Right forelimb (tissue), 1 donor: ENCODE measurements at regions not wholly inside any gene's neighbourhood (a gene's known extent, or its start where the extent isn't known, plus 50 kb on each side); places are given as distances from the start of the nearest gene placed in this dataset.

ENCODE experiments used
- DNase-seq: peaks from one replicate; pipeline ENCODE4 v3.0.0-alpha.2; 2018

DNA sequence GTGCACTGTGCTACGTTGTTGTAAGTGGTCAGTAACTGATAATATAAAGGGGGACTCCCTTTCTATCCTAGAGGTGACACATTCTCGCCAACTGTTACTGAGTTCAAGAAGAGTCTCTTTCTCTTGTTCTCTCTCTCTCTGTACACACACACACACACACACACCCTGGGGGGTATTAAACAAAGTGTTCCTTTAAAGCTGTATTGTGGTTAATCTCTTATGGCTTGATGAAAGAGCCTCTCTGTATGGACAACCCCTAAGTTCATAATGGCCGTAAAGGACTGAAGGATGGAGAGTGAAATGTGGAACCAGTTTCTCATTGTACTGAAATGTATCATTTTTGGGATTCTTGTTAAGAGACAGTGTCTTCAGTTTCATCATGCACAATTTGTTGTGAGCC lies 145.2 kb upstream of the BMPER start:
- no peak for DNase-seq

GRCh38 chr7:33760834-33761233 lies 144.5 kb upstream of the BMPER start:
- no peak for DNase-seq

DNA sequence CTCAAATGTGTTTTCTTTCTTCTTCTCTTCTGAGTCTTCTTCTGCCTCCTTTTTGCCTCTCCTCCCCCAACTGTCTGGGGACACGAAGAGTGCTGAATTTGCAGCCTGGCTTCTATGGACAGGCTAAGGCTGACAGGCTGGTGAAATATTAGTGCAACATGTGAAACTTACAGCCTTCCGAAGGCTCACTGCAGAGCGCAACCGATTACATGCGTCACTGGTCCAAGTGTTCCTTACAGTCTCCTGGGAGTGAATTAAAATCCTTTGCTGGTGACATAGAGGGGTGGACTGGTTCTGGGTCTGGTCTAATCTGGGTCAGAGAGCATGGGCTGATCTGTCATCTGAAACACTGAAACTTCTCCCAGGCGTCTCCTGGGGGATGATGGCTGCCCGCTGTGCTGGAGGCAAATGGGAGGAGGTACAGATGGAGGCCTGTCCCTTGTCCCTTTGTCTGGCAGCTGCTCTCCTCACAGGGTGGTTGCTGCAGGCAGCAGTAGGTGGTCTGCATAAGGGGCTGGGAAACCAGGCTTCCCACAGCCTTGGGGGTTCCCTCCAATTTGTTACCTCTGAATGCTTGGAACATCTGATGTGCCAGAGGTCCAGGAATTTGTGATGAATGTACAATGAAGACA lies 143.8 kb upstream of the BMPER start:
- no peak for DNase-seq

GRCh38 chr7:33762151-33762910 lies 143.0 kb upstream of the BMPER start:
- no peak for DNase-seq

GRCh38 chr7:33762911-33763306 lies 142.4 kb upstream of the BMPER start:
- DNase-seq: no peak

DNA sequence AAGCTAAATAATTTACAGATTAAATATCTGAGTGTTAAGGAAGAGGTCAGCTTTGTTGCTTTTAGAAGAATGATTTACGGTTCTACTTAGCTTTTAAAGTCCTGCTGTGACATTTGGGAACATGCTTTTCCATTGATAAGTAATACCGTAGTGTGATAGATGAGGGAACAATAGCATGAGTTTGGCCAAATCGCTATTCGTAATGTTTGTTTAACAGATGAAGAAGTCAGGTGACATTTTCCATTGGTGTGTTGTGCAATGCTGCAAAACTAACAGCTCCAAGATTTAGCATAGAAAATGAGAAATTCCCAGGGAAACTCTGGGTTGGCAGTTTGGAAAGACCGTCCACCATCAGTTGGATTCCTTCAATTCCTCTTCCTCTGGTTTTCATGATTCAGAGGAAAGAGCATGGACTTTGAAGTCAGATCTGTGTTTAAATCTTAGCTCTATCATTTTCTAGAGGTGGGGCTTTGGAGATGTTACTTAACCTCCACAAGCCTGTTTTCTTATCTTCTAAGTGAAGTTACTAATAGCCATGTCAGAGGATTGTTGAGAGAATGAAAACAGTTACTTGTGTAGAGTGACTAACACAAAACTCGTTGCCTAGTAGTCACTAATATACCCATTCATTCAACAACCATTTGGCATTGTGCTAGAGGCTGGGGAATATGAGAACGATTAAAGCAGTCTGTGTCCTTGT lies 140.4 kb upstream of the BMPER start:
- DNase-seq: no peak

GRCh38 chr7:33766405-33766804 lies 138.9 kb upstream of the BMPER start:
- DNase-seq: no peak

DNA sequence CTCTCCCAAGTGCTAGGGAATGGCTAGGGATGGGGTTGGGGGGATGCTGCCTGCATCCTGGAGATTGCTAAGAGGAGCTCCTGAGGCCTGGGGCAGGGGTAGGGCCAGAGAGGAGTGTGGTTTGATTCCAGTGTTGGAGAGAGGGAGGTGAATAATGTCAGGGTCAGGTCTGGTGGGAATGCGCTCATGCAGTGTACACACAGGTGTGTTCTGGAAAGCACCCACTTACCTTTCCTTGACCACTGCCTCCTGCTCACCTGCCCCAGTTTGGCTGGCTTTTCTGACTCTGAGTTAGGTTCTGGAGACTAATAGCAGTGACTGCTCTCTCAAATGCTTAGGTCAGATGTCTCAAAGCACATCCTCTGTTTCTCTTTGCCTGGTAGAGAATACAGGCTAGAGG lies 135.4 kb upstream of the BMPER start:
- DNase-seq: no peak

DNA sequence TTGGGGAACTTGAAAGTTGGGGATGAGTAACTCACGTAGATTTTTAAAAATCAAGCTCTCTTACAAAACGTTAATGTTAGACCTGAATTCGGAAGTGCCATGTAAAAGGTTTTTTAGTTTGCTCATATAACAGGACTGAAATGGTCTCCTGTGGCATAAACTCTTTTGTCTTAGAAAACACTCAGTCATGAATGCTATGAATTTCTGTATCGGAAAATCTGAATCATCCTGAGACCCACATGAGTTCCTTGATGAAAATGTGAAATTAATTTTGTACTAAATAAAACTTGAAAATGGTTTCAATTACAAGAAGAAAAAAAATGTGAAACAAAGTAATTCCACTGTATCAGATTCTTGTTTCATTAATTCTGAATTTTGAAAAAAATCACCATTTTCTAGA lies 134.8 kb upstream of the BMPER start:
- DNase-seq: no peak

DNA sequence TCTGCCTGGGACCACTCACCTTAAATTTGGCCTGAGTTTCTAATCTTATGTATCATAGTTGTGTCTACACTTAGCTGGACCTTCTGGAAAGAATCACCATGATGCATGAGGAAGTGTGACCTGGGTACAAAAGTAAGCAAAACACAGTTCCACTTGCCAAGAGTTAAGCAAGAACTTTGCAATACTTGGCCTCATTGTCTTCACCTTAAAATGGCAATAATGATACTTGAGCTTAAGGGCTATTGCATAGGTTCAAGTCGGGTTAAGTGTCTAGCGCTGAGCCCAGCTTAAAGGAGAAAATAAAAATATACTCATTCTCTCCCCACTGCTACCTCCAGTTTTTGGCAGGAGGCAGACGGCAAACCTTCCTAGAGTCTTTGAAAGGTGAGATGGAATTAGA lies 133.9 kb upstream of the BMPER start:
- no peak for DNase-seq

DNA sequence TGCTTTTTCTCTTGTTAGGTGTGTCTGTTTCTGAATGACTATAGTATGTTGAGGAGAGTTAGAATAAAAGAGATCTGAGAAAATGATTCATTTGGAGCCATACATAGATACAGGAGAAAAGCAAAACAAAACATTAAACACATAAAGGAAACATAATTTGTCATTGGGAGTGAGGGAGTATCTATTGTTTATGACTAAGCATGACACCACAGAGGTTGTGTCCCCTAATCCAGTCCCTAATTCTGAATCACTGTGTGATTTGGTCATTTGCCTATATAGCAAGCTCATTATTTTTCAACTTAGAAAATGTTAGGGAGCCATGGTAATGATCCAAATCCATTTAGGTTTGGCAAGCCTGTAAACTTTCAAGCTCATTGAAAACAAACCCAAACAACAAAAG lies 132.3 kb upstream of the BMPER start:
- no peak for DNase-seq

DNA sequence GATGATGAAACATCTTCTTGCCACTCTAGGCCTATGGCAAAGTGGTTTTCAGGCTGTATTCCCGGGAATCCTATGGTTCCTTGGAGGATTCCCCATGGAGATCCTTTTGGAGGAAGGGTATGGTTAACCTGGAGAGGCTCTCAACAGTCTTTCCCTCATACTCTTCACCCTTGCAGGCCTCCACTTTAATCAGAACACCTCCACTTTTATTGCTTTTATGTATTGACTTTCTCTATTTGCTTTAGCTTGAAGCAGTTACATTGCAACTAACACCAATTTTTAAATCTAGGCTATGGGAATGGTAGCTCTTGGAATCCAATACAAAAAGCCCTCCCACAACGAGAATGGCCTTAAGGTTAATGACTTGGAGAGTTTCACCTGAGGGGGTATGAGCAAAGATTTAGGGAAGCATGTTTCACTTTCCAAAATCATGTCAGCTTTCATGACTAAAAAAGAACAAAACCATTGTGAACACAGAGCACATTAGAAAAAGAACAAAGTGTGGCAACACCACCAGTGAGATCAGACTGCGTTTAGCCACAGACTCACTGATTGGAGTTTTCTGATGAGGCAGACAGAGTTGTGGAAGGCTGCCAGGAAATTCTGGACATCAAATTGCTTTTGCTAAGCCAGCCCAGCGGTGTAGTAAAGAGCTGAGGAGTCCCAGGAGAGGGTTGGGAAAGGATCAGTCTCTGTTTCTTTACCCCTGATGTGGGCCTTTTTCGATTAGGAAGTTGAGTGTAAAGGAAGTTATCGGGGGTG lies 130.4 kb upstream of the BMPER start:
- no peak for DNase-seq

- DNase-seq: no peak
Observed at GRCh38 chr7:33775790-33776189, 129.5 kb upstream of the BMPER start.

- no peak for DNase-seq
Observed at GRCh38 chr7:33776788-33777187, 128.6 kb upstream of the BMPER start.

- no peak for DNase-seq
Observed at GRCh38 chr7:33778195-33778594, 127.1 kb upstream of the BMPER start.

- DNase-seq: no peak
Observed at GRCh38 chr7:33779216-33779615, 126.1 kb upstream of the BMPER start.

DNA sequence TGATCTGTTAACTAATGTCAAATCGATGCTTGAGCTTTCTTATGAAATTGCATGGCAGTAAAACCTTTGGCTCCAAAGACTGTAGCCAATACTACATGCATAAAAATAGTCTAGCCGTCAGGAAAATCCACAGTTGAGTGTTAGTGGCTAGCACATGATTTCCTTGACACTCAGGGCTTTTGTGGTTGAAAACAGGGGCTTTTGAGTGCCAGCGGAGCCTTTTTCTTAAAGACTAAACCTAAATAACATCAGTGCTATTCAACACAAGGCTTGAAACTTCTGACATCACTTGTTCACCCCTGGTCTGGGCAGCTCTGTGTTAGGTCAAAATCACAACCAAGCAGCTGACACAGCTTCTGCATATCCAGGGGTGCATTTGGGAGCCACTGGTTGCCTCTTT lies 124.2 kb upstream of the BMPER start:
- no peak for DNase-seq

DNA sequence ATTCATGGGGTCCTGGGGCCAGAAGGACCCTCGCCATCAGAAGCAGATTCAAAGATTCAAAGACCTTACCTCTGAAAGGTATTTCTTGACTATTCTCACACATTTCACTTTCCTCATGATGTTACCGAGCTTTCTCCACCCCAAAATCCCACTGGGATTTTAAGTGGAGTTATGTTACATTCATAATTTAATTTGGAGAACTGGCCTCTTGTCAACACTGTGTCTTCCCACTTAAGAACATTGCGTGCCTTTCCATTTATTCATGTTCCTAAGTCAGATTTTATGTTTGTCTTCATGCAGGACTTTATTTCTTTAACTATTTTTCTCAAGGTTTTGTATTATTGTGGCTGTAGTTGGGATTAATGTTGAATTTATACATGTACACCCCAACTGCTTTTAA lies 123.5 kb upstream of the BMPER start:
- no peak for DNase-seq

- no peak for DNase-seq
Observed at GRCh38 chr7:33784000-33784399, 121.3 kb upstream of the BMPER start.

DNA sequence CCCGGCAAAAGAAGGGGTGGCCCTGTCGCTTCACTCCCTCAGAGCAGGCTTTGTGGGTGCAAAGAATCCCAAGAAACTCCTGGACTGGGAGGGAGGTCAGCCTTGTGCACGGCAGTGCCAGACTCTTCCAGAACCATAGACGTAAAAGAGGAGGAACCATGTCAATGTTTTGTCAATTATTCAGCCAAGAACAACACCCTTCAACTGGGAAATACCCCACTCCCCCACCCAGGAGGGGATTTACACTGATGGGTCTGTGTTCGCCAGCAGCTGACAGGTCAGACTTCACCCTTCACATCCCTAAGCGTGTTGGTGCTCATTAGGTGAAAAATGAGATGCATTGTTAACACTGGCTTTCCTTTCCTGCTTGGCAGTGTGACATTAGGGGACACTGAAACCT lies 116.8 kb upstream of the BMPER start:
- no peak for DNase-seq

DNA sequence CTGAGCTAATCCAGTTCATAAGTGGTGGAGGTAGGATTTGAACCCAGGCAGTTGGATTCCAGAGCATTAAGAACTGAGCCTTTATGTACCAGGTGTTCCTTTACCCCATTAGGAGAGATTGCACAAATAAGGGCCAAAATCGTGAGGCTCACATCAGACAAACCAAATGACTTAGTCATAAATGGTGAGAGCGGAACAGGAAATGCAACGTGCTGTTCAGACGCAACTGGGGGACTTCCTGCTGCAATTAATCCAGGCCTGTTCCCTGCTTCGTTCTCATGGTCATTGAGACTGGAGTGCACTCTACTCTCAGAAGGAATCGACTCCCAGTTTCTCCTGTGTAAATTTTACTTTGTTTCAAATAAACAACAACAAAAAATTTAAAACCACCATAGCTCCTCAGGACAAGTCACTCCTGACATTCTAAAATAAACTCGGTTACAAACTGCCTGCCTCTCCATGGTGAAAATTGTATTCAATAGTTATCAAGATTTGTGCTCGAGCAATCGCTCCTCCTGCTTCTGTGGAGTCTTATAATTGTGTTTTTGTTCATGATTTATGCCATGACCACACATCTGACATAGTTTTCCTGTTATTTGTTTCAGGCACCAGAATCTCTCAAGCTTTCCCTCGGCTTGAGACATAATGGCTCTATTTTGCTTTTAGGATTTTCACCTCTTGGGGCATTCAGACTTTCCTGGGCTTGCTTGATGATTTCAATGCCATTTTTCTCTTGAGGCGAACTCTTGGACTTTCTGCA lies 115.3 kb upstream of the BMPER start:
- no peak for DNase-seq

DNA sequence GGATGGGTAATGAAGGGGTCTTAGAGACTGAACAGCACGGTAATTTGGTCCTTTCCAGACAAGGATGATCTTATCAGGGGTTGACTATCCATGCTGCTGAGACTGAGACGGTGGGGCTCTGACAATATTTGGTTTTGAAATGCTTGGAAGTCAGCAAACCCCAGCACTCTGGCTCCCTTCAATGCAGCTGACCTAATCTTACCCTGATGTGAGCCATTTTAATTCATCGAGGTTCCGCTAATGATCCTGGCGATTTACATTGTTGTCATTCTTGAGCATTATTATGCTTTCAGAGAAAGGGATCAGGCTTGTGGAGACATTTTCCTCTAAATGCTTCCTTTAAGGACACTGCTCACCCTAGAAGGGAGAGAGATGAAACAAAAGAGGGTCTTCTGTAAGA lies 114.6 kb upstream of the BMPER start:
- no peak for DNase-seq

DNA sequence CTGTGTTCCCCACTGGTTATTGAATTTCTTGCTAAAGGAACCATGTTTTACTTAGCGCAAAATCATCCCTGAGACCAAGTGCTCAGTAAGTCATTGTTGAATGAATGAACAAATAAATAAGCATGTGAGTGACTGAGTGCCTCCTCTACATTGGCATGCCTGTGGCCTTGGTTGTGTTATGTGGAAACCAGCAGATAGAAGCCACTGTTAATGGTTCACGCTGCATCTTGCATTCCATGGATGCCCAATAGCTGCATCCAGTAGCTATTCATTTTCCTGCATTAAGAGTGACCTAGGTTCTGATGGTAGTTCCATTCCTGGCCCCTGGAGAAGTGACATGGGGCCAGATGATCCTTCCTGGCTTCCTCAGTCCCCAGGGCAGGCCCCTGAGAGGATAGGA lies 113.3 kb upstream of the BMPER start:
- no peak for DNase-seq
